T47D (cell line): ENCODE measurements at regions not wholly inside any gene's neighbourhood (a gene's known extent, or its start where the extent isn't known, plus 50 kb on each side); places are given as distances from the start of the nearest gene placed in this dataset.
"Not testable (repeated sequence)": the region's sequence is repeated elsewhere in the genome, so short reads cannot be mapped to it uniquely, and the experiment has no call there.

ENCODE experiments used
- DNase-seq, 2 experiments: peaks; one replicate each; pipeline versions ENCODE4 v3.0.0 to v3.0.0-alpha.2; 2011 to 2012; ENCODE audit warnings: low read depth in 1 of 2, low spot score in 1 of 2
- JUND ChIP-seq: IDR thresholded peaks from 2 replicates; pipeline ENCODE4 v1.6.1; 2012; ENCODE audit warnings: low read depth
- in situ Hi-C: cut with HindIII; loops from 2 replicates; pipeline ENCODE4 v1.10.0; 2016; ENCODE audit warnings: low sequenced_read_pairs, low pct_unique_long_range_greater_than_20kb

GRCh38 chr4:159767406-159767805 lies 664.5 kb downstream of the RAPGEF2 start:
- DNase-seq, result no peak
- TF ChIP-seq JUND, result no peak
- in situ Hi-C loops, result no loop called here

DNA sequence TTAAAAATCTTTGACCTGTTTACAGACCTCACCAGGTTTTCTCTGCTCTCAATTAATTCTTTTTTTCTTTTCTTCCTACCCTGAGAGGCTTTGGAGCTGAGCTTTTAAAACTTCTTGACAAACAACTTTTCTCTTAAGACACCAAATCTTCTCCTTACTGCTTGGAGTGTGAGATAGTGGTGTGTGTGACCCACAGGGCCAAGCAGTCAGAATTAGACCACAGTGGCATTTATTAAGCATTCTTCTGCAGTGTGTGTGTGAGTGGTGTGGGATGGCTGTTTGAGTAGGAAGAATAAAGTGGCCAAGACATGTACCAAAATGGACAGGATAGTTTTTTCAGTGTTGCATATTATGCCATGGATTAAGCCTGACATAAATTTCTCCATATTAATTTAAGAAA lies 665.1 kb downstream of the RAPGEF2 start:
- no peak for DNase-seq
- TF ChIP-seq JUND, result no peak
- in situ Hi-C loops, result no loop called here

DNA sequence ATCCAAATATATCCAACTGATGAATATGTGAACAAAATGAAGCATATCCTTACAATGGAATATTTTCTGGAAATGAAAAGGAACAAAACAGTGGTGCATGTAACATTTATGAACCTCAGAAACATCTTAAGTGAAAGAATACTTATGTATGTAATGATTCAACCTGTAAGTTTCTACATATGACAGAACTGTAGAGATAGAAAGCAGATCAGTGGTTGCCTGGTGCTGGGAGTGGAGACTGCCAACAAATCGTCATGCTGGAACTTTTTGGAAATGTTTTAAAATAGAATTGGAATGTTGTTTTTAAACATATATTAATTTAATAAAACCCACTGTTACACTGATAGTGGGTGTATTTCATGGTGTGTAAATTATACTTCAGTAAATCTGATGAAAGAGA lies 667.5 kb downstream of the RAPGEF2 start:
- in situ Hi-C loops, result no loop called here
- peak in 1 of 2 experiments; percentile 59 for DNase-seq
- TF ChIP-seq JUND, result no peak

GRCh38 chr4:159770969-159771368 lies 668.1 kb downstream of the RAPGEF2 start:
- in situ Hi-C loops, result no loop called here
- peak; percentile 21 to 88 for DNase-seq
- peak; percentile 71; the same call in 1 of the 2 replicates for TF ChIP-seq JUND

DNA sequence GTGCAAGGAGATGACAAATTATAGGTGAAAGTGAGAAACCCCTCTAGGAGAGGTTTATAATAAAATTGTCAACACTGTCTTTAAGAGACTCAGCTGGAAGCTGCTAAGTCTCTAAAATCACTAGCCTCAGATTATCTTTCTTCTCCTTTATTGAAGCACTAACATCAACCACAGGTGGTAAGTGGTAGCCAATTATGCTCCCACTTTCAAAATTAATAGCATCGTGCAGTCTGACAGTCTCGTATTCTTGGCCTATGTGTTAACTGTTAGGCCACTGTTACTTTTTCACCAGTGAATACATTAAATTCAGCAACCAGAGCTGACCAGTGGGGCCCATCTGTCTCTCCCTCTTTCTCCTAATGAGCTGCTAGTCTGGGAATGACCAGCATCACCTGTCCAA lies 674.1 kb downstream of the RAPGEF2 start:
- in situ Hi-C loops, result no loop called here
- no peak for DNase-seq
- no peak for TF ChIP-seq JUND

DNA sequence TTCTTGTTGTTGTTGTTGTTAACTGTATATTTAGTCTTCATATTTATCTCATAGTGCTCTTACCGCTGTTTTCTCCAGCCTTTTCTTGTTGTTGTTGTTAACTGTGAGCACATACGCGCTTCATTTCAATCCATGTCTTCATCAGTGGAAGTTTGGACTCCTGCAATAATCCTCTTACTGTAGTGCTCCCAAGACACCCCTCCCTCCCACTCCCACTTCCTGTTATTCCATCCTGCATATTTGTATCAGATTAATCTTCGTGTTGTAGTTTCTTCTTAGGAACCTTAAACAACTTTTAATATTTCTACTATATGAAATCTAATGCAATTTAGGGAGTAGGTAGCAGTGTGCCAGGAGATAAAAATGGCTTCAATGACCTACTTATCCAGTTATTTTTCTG lies 674.8 kb downstream of the RAPGEF2 start:
- TF ChIP-seq JUND, result no peak
- no peak for DNase-seq
- in situ Hi-C loops, result no loop called here

GRCh38 chr4:159778298-159778697 lies 675.4 kb downstream of the RAPGEF2 start:
- DNase-seq, result no peak
- in situ Hi-C loops, result no loop called here
- TF ChIP-seq JUND, result no peak

- in situ Hi-C loops, result no loop called here
These were observed 676.8 kb downstream of the RAPGEF2 start for GRCh38 chr4:159779716-159780115.

GRCh38 chr4:159780196-159780922 lies 677.5 kb downstream of the RAPGEF2 start:
- TF ChIP-seq JUND, result no peak
- no peak for DNase-seq
- in situ Hi-C loops, result no loop called here

More at GRCh38 chr4:159779716-159780115, 676.8 kb downstream of the RAPGEF2 start:
- TF ChIP-seq JUND, result no peak
- DNase-seq, result no peak

GRCh38 chr4:159787901-159788300 lies 685.0 kb downstream of the RAPGEF2 start:
- in situ Hi-C loops, result no loop called here
- no peak for DNase-seq
- TF ChIP-seq JUND, result no peak

GRCh38 chr4:159791334-159791733 lies 688.5 kb downstream of the RAPGEF2 start:
- TF ChIP-seq JUND, result no peak
- in situ Hi-C loops, result no loop called here
- DNase-seq, result no peak

GRCh38 chr4:159804592-159804991 lies 701.7 kb downstream of the RAPGEF2 start:
- in situ Hi-C loops, DNase-seq: not testable (repeated sequence)

GRCh38 chr4:159823743-159824142 lies 720.9 kb downstream of the RAPGEF2 start:
- in situ Hi-C loops, result no loop called here
- no peak for TF ChIP-seq JUND
- no peak for DNase-seq

GRCh38 chr4:159828687-159829086 lies 725.8 kb downstream of the RAPGEF2 start:
- in situ Hi-C loops, result no loop called here

More at GRCh38 chr4:159828687-159829086, 725.8 kb downstream of the RAPGEF2 start:
- DNase-seq, result no peak
- no peak for TF ChIP-seq JUND
